Suprapubic skin (tissue), 3 donors: ENCODE measurements at regions not wholly inside any gene's neighbourhood (a gene's known extent, or its start where the extent isn't known, plus 50 kb on each side); places are given as distances from the start of the nearest gene placed in this dataset.

Experiments
- POLR2A ChIP-seq, 2 donors: fragments of 450-650 bp; IDR thresholded peaks; one replicate each; pipeline ENCODE4 v1.6.1; 2017; ENCODE audit warnings: antibody characterized with exemption in 2 of 2, mild to moderate bottlenecking in 2 of 2, moderate library complexity in 2 of 2
- TF ChIP-seq, protein P1 (sequence below), 2 donors: fragments of 200-600 bp in 1 of 2; fragments of 450-650 bp in 1 of 2; sonication (generic) in 1 of 2; IDR thresholded peaks; one replicate each; pipeline ENCODE4 v1.5.1; 2016 to 2019; ENCODE audit warnings: antibody characterized with exemption in 2 of 2, mild to moderate bottlenecking in 1 of 2, moderate library complexity in 1 of 2

DNA sequence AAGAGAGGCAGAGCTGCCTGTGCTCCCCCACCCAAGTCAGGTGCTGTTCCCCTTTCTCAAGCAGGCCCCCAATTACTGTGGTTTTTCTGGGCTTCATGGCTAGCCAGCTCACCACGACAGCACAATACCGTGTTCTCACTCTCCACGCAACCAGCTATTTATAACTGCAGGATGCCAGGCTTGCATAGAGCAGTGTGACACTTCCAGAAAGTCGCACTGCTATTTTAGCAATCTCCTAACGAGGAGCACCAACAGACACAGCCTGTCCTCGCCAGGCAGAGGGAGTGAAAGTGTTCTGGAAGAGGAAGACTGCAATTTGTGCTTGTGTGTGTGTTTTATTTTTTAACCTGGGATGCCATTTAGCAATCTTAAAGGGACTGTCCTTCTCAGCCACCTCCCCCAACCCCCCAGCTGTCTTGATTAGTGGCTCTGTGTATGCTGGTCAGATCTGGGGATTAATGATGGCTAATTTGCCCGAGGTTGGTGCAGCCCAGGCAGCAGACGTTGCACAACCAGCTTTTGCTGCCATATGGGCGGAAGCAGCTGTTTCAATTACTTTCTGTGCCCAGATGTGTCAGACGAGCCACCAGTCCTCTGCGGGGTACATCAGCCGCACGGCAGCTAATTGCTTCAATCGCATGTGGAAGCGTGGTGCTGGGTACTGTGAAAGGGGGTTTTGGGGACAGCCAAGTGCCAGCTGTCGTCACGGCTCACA, 268.0 kb upstream of the ARRDC4 start:
- TF ChIP-seq, protein P1, sequence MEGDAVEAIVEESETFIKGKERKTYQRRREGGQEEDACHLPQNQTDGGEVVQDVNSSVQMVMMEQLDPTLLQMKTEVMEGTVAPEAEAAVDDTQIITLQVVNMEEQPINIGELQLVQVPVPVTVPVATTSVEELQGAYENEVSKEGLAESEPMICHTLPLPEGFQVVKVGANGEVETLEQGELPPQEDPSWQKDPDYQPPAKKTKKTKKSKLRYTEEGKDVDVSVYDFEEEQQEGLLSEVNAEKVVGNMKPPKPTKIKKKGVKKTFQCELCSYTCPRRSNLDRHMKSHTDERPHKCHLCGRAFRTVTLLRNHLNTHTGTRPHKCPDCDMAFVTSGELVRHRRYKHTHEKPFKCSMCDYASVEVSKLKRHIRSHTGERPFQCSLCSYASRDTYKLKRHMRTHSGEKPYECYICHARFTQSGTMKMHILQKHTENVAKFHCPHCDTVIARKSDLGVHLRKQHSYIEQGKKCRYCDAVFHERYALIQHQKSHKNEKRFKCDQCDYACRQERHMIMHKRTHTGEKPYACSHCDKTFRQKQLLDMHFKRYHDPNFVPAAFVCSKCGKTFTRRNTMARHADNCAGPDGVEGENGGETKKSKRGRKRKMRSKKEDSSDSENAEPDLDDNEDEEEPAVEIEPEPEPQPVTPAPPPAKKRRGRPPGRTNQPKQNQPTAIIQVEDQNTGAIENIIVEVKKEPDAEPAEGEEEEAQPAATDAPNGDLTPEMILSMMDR (IDR thresholded peaks at IDR 0.05), result no peak
- no peak for TF ChIP-seq POLR2A (IDR thresholded peaks at IDR 0.05)
